ENCODE measurements at regions not wholly inside any gene's neighbourhood (a gene's known extent, or its start where the extent isn't known, plus 50 kb on each side); places are given as distances from the start of the nearest gene placed in this dataset.

DNA sequence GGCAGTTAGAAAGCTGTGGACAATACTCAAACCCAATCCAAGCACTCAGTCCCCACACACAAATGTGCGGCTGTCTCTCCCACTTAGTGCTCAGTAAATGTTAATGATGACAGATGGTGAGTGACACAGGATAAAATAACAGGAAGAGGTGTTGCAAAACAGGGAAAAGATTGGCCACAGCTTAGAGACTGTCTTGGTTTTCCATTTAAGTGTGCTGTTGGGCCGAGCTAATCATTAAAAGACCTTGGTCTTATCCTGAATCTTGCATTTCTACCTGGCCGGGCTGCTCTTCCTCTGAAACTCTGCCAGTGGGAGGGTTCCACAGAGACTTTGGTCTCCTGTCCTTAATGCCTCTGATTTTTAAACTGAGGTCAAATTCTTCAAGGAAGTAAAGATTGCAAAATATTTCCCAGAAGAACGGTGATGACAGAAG is 113.1 kb upstream of the RNF32 start (continued):
- TF ChIP-seq, protein P1, sequence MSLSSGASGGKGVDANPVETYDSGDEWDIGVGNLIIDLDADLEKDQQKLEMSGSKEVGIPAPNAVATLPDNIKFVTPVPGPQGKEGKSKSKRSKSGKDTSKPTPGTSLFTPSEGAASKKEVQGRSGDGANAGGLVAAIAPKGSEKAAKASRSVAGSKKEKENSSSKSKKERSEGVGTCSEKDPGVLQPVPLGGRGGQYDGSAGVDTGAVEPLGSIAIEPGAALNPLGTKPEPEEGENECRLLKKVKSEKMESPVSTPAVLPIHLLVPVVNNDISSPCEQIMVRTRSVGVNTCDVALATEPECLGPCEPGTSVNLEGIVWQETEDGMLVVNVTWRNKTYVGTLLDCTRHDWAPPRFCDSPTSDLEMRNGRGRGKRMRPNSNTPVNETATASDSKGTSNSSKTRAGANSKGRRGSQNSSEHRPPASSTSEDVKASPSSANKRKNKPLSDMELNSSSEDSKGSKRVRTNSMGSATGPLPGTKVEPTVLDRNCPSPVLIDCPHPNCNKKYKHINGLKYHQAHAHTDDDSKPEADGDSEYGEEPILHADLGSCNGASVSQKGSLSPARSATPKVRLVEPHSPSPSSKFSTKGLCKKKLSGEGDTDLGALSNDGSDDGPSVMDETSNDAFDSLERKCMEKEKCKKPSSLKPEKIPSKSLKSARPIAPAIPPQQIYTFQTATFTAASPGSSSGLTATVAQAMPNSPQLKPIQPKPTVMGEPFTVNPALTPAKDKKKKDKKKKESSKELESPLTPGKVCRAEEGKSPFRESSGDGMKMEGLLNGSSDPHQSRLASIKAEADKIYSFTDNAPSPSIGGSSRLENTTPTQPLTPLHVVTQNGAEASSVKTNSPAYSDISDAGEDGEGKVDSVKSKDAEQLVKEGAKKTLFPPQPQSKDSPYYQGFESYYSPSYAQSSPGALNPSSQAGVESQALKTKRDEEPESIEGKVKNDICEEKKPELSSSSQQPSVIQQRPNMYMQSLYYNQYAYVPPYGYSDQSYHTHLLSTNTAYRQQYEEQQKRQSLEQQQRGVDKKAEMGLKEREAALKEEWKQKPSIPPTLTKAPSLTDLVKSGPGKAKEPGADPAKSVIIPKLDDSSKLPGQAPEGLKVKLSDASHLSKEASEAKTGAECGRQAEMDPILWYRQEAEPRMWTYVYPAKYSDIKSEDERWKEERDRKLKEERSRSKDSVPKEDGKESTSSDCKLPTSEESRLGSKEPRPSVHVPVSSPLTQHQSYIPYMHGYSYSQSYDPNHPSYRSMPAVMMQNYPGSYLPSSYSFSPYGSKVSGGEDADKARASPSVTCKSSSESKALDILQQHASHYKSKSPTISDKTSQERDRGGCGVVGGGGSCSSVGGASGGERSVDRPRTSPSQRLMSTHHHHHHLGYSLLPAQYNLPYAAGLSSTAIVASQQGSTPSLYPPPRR (CRISPR knock-in tag; IDR thresholded peaks at IDR 0.05; ENCODE audit: borderline replicate concordance) = no peak; the same call in 1 of the 2 replicates
- TF ChIP-seq, protein P2, sequence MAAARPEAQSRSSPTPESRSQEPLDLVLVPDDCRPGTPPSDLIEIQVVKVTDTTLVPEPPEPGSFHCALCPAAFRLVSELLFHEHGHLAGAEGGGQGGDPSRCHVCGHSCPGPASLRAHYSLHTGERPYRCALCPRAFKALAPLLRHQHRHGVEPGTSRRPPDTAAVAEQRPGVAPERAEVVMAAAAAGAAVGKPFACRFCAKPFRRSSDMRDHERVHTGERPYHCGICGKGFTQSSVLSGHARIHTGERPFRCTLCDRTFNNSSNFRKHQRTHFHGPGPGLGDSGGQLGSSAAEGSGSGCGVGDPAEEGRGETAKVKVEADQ (CRISPR knock-in tag; IDR thresholded peaks at IDR 0.05; ENCODE audit: borderline replicate concordance) = no peak
- no peak for TF ChIP-seq ZNF180 (CRISPR knock-in tag; IDR thresholded peaks at IDR 0.05; ENCODE audit: borderline replicate concordance, low read depth)
- TF ChIP-seq ZNF773 (CRISPR knock-in tag; IDR thresholded peaks at IDR 0.05; ENCODE audit: borderline replicate concordance) = no peak
- TF ChIP-seq, protein P3, sequence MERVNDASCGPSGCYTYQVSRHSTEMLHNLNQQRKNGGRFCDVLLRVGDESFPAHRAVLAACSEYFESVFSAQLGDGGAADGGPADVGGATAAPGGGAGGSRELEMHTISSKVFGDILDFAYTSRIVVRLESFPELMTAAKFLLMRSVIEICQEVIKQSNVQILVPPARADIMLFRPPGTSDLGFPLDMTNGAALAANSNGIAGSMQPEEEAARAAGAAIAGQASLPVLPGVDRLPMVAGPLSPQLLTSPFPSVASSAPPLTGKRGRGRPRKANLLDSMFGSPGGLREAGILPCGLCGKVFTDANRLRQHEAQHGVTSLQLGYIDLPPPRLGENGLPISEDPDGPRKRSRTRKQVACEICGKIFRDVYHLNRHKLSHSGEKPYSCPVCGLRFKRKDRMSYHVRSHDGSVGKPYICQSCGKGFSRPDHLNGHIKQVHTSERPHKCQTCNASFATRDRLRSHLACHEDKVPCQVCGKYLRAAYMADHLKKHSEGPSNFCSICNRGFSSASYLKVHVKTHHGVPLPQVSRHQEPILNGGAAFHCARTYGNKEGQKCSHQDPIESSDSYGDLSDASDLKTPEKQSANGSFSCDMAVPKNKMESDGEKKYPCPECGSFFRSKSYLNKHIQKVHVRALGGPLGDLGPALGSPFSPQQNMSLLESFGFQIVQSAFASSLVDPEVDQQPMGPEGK (CRISPR knock-in tag; IDR thresholded peaks at IDR 0.05) = no peak
- TF ChIP-seq, protein P4, sequence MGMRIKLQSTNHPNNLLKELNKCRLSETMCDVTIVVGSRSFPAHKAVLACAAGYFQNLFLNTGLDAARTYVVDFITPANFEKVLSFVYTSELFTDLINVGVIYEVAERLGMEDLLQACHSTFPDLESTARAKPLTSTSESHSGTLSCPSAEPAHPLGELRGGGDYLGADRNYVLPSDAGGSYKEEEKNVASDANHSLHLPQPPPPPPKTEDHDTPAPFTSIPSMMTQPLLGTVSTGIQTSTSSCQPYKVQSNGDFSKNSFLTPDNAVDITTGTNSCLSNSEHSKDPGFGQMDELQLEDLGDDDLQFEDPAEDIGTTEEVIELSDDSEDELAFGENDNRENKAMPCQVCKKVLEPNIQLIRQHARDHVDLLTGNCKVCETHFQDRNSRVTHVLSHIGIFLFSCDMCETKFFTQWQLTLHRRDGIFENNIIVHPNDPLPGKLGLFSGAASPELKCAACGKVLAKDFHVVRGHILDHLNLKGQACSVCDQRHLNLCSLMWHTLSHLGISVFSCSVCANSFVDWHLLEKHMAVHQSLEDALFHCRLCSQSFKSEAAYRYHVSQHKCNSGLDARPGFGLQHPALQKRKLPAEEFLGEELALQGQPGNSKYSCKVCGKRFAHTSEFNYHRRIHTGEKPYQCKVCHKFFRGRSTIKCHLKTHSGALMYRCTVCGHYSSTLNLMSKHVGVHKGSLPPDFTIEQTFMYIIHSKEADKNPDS (CRISPR knock-in tag; IDR thresholded peaks at IDR 0.05) = no peak
- peak; percentile 56; the same call in 1 of the 2 replicates for TF ChIP-seq TBX2 (CRISPR knock-in tag; IDR thresholded peaks at IDR 0.05; ENCODE audit: borderline replicate concordance)
- TF ChIP-seq, protein P5, sequence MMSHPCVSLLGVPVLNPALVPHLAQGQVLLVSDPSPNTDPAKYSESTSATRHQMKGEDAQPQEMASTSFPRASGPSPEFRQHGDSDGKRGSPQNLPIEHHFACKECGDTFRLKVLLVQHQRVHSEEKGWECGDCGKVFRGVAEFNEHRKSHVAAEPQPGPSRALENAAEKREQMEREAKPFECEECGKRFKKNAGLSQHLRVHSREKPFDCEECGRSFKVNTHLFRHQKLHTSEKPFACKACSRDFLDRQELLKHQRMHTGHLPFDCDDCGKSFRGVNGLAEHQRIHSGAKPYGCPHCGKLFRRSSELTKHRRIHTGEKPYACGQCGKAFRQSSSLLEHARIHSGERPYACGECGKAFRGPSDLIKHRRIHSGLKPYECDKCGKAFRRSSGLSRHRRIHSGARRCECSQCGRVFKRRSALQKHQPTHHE (CRISPR knock-in tag; IDR thresholded peaks at IDR 0.05; ENCODE audit: borderline replicate concordance) = no peak
- 0 out of 2 replicates have a peak, but pooled peaks have one; percentile 33 for TF ChIP-seq PHF21A (CRISPR knock-in tag; IDR thresholded peaks at IDR 0.05)
- no peak for TF ChIP-seq FOXJ3 (CRISPR knock-in tag; IDR thresholded peaks at IDR 0.05; ENCODE audit: borderline replicate concordance)
- TF ChIP-seq, protein P6, sequence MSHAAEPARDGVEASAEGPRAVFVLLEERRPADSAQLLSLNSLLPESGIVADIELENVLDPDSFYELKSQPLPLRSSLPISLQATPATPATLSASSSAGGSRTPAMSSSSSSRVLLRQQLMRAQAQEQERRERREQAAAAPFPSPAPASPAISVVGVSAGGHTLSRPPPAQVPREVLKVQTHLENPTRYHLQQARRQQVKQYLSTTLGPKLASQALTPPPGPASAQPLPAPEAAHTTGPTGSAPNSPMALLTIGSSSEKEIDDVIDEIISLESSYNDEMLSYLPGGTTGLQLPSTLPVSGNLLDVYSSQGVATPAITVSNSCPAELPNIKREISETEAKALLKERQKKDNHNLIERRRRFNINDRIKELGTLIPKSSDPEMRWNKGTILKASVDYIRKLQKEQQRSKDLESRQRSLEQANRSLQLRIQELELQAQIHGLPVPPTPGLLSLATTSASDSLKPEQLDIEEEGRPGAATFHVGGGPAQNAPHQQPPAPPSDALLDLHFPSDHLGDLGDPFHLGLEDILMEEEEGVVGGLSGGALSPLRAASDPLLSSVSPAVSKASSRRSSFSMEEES (CRISPR knock-in tag; IDR thresholded peaks at IDR 0.05) = no peak
- TF ChIP-seq CREB1 (IDR thresholded peaks at IDR 0.05) = no peak
- peak; percentile 56; the same call in 1 of the 2 replicates for TF ChIP-seq CREB1 (CRISPR knock-in tag; IDR thresholded peaks at IDR 0.05)
- TF ChIP-seq, protein P7, sequence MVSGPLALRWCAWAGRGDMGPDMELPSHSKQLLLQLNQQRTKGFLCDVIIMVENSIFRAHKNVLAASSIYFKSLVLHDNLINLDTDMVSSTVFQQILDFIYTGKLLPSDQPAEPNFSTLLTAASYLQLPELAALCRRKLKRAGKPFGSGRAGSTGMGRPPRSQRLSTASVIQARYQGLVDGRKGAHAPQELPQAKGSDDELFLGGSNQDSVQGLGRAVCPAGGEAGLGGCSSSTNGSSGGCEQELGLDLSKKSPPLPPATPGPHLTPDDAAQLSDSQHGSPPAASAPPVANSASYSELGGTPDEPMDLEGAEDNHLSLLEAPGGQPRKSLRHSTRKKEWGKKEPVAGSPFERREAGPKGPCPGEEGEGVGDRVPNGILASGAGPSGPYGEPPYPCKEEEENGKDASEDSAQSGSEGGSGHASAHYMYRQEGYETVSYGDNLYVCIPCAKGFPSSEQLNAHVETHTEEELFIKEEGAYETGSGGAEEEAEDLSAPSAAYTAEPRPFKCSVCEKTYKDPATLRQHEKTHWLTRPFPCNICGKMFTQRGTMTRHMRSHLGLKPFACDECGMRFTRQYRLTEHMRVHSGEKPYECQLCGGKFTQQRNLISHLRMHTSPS (CRISPR knock-in tag; IDR thresholded peaks at IDR 0.05; ENCODE audit: low read depth) = no peak

Data from HepG2 (cell line).